GM19351 (cell line): ENCODE measurements at regions not wholly inside any gene's neighbourhood (a gene's known extent, or its start where the extent isn't known, plus 50 kb on each side); places are given as distances from the start of the nearest gene placed in this dataset.
"Not testable (repeated sequence)": the region's sequence is repeated elsewhere in the genome, so short reads cannot be mapped to it uniquely, and the experiment has no call there.

Experiments used
- ATAC-seq: cut with Tn5 transposase; IDR thresholded peaks from one replicate; pipeline ENCODE4 v1.9.1; 2021; ENCODE audit warnings: mild to moderate bottlenecking, moderate library complexity; ENCODE audit not compliant: unreplicated experiment

- ATAC-seq, result no peak
Measured at GRCh38 chr21:23955135-23955843, 1652.0 kb downstream of the MRPL39 start.

- no peak for ATAC-seq
Measured at GRCh38 chr21:23952269-23952668, 1655.0 kb downstream of the MRPL39 start.

GRCh38 chr21:23951251-23951650 lies 1656.0 kb downstream of the MRPL39 start:
- ATAC-seq, result no peak

GRCh38 chr21:23950344-23950743 lies 1656.9 kb downstream of the MRPL39 start:
- no peak for ATAC-seq

GRCh38 chr21:23949493-23949892 lies 1657.8 kb downstream of the MRPL39 start:
- no peak for ATAC-seq

- no peak for ATAC-seq
Measured at GRCh38 chr21:23939369-23940065, 1667.8 kb downstream of the MRPL39 start.

- no peak for ATAC-seq
Measured at GRCh38 chr21:23936991-23937390, 1670.3 kb downstream of the MRPL39 start.

- no peak for ATAC-seq
Measured at GRCh38 chr21:23936224-23936623, 1671.1 kb downstream of the MRPL39 start.

GRCh38 chr21:23930565-23930964 lies 1676.7 kb downstream of the MRPL39 start:
- ATAC-seq, result no peak

GRCh38 chr21:23926430-23926829 lies 1680.9 kb downstream of the MRPL39 start:
- not testable (repeated sequence) for ATAC-seq

- ATAC-seq, result no peak
Measured at GRCh38 chr21:23921670-23922418, 1685.4 kb downstream of the MRPL39 start.

- no peak for ATAC-seq
Measured at GRCh38 chr21:23900727-23901126, 1706.6 kb downstream of the MRPL39 start.

GRCh38 chr21:23899561-23899960 lies 1707.7 kb downstream of the MRPL39 start:
- no peak for ATAC-seq

GRCh38 chr21:23890652-23891051 lies 1716.6 kb downstream of the MRPL39 start:
- ATAC-seq, result no peak

- peak; percentile 85 for ATAC-seq
Measured at GRCh38 chr21:23887725-23888306, 1719.5 kb downstream of the MRPL39 start.

- no peak for ATAC-seq
Measured at GRCh38 chr21:23886828-23887724, 1720.2 kb downstream of the MRPL39 start.

GRCh38 chr21:23881783-23882182 lies 1725.5 kb downstream of the MRPL39 start:
- ATAC-seq, result no peak

- no peak for ATAC-seq
Measured at GRCh38 chr21:23876925-23877558, 1730.2 kb downstream of the MRPL39 start.

GRCh38 chr21:23874271-23874670 lies 1733.0 kb downstream of the MRPL39 start:
- no peak for ATAC-seq
